ENCODE measurements at regions not wholly inside any gene's neighbourhood (a gene's known extent, or its start where the extent isn't known, plus 50 kb on each side); places are given as distances from the start of the nearest gene placed in this dataset.

- TF ChIP-seq POLR2A (IDR thresholded peaks at IDR 0.05) (no peak), CTCF (IDR thresholded peaks at IDR 0.05) (no peak)
Observed at GRCh38 chr12:28766398-28766797, 382.7 kb upstream of the FAR2 start.

Data from prostate gland (tissue), 2 donors.